BE2C (cell line): ENCODE measurements at regions not wholly inside any gene's neighbourhood (a gene's known extent, or its start where the extent isn't known, plus 50 kb on each side); places are given as distances from the start of the nearest gene placed in this dataset.
A peak's percentile ranks its signal among the peaks of the same experiment; 100 is the strongest.

ENCODE experiments used
- DNase-seq: peaks from one replicate; pipeline ENCODE4 v3.0.0-alpha.2; 2020
- H3K27me3 ChIP-seq: fragments of 250-450 bp; sonication (Bioruptor Pico); 2 replicates; pipeline ENCODE4 v1.5.1; 2020; ENCODE audit warnings: mild to moderate bottlenecking
- H3K36me3 ChIP-seq: fragments of 250-450 bp; sonication (Bioruptor Pico); 2 replicates; pipeline ENCODE4 v1.5.1; 2020; ENCODE audit warnings: mild to moderate bottlenecking
- H3K4me1 ChIP-seq: fragments of 250-450 bp; sonication (Bioruptor Pico); 2 replicates; pipeline ENCODE4 v1.5.1; 2020
- H3K4me3 ChIP-seq: 2 replicates; pipeline ENCODE4 v1.5.1; 2011; ENCODE audit warnings: low read depth, low read length
- H3K9me3 ChIP-seq: fragments of 250-450 bp; sonication (Bioruptor Pico); 2 replicates; pipeline ENCODE4 v1.5.1; 2020
- TF ChIP-seq, protein P1 (sequence below): IDR thresholded peaks from 2 replicates; pipeline ENCODE4 v1.5.1; 2012; ENCODE audit warnings: mild to moderate bottlenecking, low read depth, low read length

- TF ChIP-seq, protein P1, sequence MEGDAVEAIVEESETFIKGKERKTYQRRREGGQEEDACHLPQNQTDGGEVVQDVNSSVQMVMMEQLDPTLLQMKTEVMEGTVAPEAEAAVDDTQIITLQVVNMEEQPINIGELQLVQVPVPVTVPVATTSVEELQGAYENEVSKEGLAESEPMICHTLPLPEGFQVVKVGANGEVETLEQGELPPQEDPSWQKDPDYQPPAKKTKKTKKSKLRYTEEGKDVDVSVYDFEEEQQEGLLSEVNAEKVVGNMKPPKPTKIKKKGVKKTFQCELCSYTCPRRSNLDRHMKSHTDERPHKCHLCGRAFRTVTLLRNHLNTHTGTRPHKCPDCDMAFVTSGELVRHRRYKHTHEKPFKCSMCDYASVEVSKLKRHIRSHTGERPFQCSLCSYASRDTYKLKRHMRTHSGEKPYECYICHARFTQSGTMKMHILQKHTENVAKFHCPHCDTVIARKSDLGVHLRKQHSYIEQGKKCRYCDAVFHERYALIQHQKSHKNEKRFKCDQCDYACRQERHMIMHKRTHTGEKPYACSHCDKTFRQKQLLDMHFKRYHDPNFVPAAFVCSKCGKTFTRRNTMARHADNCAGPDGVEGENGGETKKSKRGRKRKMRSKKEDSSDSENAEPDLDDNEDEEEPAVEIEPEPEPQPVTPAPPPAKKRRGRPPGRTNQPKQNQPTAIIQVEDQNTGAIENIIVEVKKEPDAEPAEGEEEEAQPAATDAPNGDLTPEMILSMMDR: no peak
- no peak for DNase-seq
Observed at GRCh38 chr1:217327901-217328300, 303.0 kb downstream of the GPATCH2 start.

GRCh38 chr1:217322834-217323233 is 308.1 kb downstream of the GPATCH2 start:
- no peaks in the 10 kb centered on the region for H3K36me3 ChIP-seq
- H3K27me3 ChIP-seq: no peaks in the 10 kb centered on the region
- TF ChIP-seq, protein P1: no peak
- no peaks in the 10 kb centered on the region for H3K4me1 ChIP-seq
- no peaks in the 10 kb centered on the region for H3K9me3 ChIP-seq
- no peak for DNase-seq
- H3K4me3 ChIP-seq: no peak overlapping the region

More at GRCh38 chr1:217327901-217328300, 303.0 kb downstream of the GPATCH2 start:
- H3K9me3 ChIP-seq: no peaks in the 10 kb centered on the region
- H3K4me3 ChIP-seq: no peak overlapping the region
- no peaks in the 10 kb centered on the region for H3K36me3 ChIP-seq
- H3K27me3 ChIP-seq: no peaks in the 10 kb centered on the region
- H3K4me1 ChIP-seq: no peaks in the 10 kb centered on the region

GRCh38 chr1:217315346-217315745 is 315.5 kb downstream of the GPATCH2 start:
- Histone ChIP-seq H3K9me3 (no peaks in the 10 kb centered on the region), H3K36me3 (no peaks in the 10 kb centered on the region), H3K4me1 (no peaks in the 10 kb centered on the region), H3K27me3 (no peaks in the 10 kb centered on the region), H3K4me3 (no peak overlapping the region)
- TF ChIP-seq, protein P1: no peak
- no peak for DNase-seq

- Histone ChIP-seq H3K27me3 (no peaks in the 10 kb centered on the region), H3K36me3 (no peaks in the 10 kb centered on the region), H3K4me1 (no peaks in the 10 kb centered on the region), H3K9me3 (no peaks in the 10 kb centered on the region), H3K4me3 (no peak overlapping the region)
- DNase-seq: no peak
- TF ChIP-seq, protein P1: no peak
Observed at GRCh38 chr1:217313096-217313495, 317.8 kb downstream of the GPATCH2 start.

DNA sequence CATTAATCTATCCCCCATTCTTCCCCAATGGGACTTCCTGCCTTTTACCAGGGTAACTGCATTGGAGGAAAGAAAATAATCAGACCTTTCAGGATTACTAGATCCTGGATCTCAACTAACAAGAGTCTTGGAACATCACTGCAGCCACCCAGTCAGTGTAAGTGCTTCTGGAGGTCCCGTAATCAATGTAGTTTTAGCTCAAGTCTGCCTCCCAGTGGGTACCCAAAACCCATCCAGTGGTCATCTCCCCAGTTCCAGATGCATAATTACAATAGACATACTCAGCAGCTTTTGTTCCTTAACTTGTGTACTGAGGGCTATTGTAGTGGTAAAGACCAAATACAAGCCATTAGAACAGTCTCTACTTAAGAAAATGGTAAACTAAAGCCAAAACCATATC is 319.1 kb downstream of the GPATCH2 start:
- no peaks in the 10 kb centered on the region for H3K9me3 ChIP-seq
- no peaks in the 10 kb centered on the region for H3K36me3 ChIP-seq
- H3K4me3 ChIP-seq: no peak overlapping the region
- TF ChIP-seq, protein P1: peak; percentile 49
- peak; percentile 15 for DNase-seq
- no peaks in the 10 kb centered on the region for H3K4me1 ChIP-seq
- no peaks in the 10 kb centered on the region for H3K27me3 ChIP-seq

DNA sequence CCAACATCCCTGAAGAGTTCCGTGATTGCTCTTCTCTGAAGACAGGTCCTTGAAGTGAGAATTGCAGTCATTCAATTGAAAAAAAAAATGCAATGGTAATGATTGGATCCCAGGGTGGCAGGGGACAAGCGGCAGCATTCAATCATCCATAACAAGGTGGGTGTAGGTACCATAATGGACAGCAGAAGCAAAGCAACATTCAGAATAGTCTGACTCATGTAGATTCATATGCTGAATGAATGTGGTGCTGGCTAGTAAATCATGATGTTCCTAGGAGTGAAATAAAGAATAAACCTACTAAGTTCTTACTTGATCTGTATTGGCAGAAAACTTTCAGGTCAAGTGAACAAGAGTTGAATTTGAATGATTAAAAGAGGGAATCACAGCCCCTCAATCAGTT is 319.6 kb downstream of the GPATCH2 start:
- Histone ChIP-seq H3K36me3 (no peaks in the 10 kb centered on the region), H3K4me1 (no peaks in the 10 kb centered on the region), H3K27me3 (no peaks in the 10 kb centered on the region), H3K9me3 (no peaks in the 10 kb centered on the region), H3K4me3 (no peak overlapping the region)
- TF ChIP-seq, protein P1: no peak
- no peak for DNase-seq
